Stimulated activated CD8-positive, alpha-beta memory T cell treated with anti-CD3 and anti-CD28 coated beads, Interleukin-2, amount 100 ng/mL, for 48 hours (primary cell): ENCODE measurements at regions not wholly inside any gene's neighbourhood (a gene's known extent, or its start where the extent isn't known, plus 50 kb on each side); places are given as distances from the start of the nearest gene placed in this dataset.

Experiments used
- DNase-seq, 2 donors: peaks; one replicate each; pipeline ENCODE4 v3.0.0-alpha.2; 2020; ENCODE audit warnings: low read depth in 2 of 2

GRCh38 chr5:21694567-21694966, 1158.6 kb downstream of the CDH12 start:
- DNase-seq = no peak

- no peak for DNase-seq
These were observed 1159.6 kb downstream of the CDH12 start for GRCh38 chr5:21693591-21693990.

GRCh38 chr5:21689587-21689986, 1163.6 kb downstream of the CDH12 start:
- no peak for DNase-seq

- no peak for DNase-seq
These were observed 1164.5 kb downstream of the CDH12 start for GRCh38 chr5:21688655-21689054.

- DNase-seq = no peak
These were observed 1165.5 kb downstream of the CDH12 start for GRCh38 chr5:21687621-21688020.

GRCh38 chr5:21686706-21687105, 1166.4 kb downstream of the CDH12 start:
- no peak for DNase-seq

- DNase-seq = no peak
These were observed 1167.6 kb downstream of the CDH12 start for GRCh38 chr5:21685522-21685921.

- DNase-seq = no peak
These were observed 1168.2 kb downstream of the CDH12 start for GRCh38 chr5:21684992-21685391.

- DNase-seq = no peak
These were observed 1171.2 kb downstream of the CDH12 start for GRCh38 chr5:21681911-21682310.

GRCh38 chr5:21680641-21681040, 1172.5 kb downstream of the CDH12 start:
- DNase-seq = no peak

- DNase-seq = no peak
These were observed 1172.9 kb downstream of the CDH12 start for GRCh38 chr5:21680196-21680595.

GRCh38 chr5:21678526-21678925, 1174.6 kb downstream of the CDH12 start:
- no peak for DNase-seq

- no peak for DNase-seq
These were observed 1180.2 kb downstream of the CDH12 start for GRCh38 chr5:21672911-21673310.

- no peak for DNase-seq
These were observed 1180.8 kb downstream of the CDH12 start for GRCh38 chr5:21672360-21672759.

GRCh38 chr5:21665524-21665923, 1187.6 kb downstream of the CDH12 start:
- DNase-seq = no peak

GRCh38 chr5:21663082-21663481, 1190.1 kb downstream of the CDH12 start:
- no peak for DNase-seq

GRCh38 chr5:21661184-21661583, 1192.0 kb downstream of the CDH12 start:
- DNase-seq = no peak

GRCh38 chr5:21654556-21654955, 1198.6 kb downstream of the CDH12 start:
- no peak for DNase-seq

- DNase-seq = no peak
These were observed 1203.2 kb downstream of the CDH12 start for GRCh38 chr5:21649969-21650368.

GRCh38 chr5:21646469-21646868, 1206.7 kb downstream of the CDH12 start:
- DNase-seq = no peak

- no peak for DNase-seq
These were observed 1209.1 kb downstream of the CDH12 start for GRCh38 chr5:21644032-21644431.

GRCh38 chr5:21642312-21642711, 1210.8 kb downstream of the CDH12 start:
- DNase-seq = no peak

GRCh38 chr5:21623831-21624230, 1229.3 kb downstream of the CDH12 start:
- DNase-seq = no peak

GRCh38 chr5:21615195-21615765, 1237.9 kb downstream of the CDH12 start:
- DNase-seq = no peak
